ENCODE measurements at regions not wholly inside any gene's neighbourhood (a gene's known extent, or its start where the extent isn't known, plus 50 kb on each side); places are given as distances from the start of the nearest gene placed in this dataset.

- H3K36me3 ChIP-seq (ENCODE audit: insufficient read depth, low read length): no peaks in the 10 kb centered on the region
- no peak for TF ChIP-seq CTCF (IDR thresholded peaks at IDR 0.05)
Measured at GRCh38 chr1:209029737-209030136, 553.8 kb upstream of the CAMK1G start.

GRCh38 chr1:209030454-209031167 is 552.9 kb upstream of the CAMK1G start:
- DNase-seq: no peak
- H3K4me1 Mint-ChIP-seq (ENCODE audit: low read depth): no peaks in the 10 kb centered on the region
- no peaks in the 10 kb centered on the region for H3K36me3 Mint-ChIP-seq (ENCODE audit: low read depth)
- H3K27ac Mint-ChIP-seq: no peak overlapping the region
- intact Hi-C loops (cut with DNase I, micrococcal nuclease): no loop called here
- Histone ChIP-seq H3K4me3 (ENCODE audit: low read length) (no peak overlapping the region), H3K27ac (ENCODE audit: low read depth in 1 of 2, low read length in 2 of 2) (no peak overlapping the region), H3K36me3 (ENCODE audit: insufficient read depth, low read length) (no peaks in the 10 kb centered on the region), H3K4me1 (ENCODE audit: insufficient read depth, low read length) (no peaks in the 10 kb centered on the region), H3K27me3 (ENCODE audit: control insufficient read depth in 1 of 2, insufficient read depth in 2 of 2, low read length in 2 of 2) (no peaks in the 10 kb centered on the region), H3K9me3 (ENCODE audit: control insufficient read depth in 1 of 2, insufficient read depth in 1 of 2, low read length in 2 of 2) (no peaks in the 10 kb centered on the region)
- H3K9me3 Mint-ChIP-seq: peaks cover 4% of the 10 kb centered on the region
- ATAC-seq (ENCODE audit: poor library complexity): no peak
- TF ChIP-seq CTCF (IDR thresholded peaks at IDR 0.05): no peak
- peaks cover 39% of the 10 kb centered on the region for H3K27me3 Mint-ChIP-seq
- H3K4me3 Mint-ChIP-seq: no peak overlapping the region
- ChIA-PET POLR2A (no interaction called here), CTCF (no interaction called here)

More at GRCh38 chr1:209029737-209030136, 553.8 kb upstream of the CAMK1G start:
- Mint-ChIP-seq H3K4me3 (no peak overlapping the region), H3K36me3 (ENCODE audit: low read depth) (no peaks in the 10 kb centered on the region), H3K27me3 (peaks cover 39% of the 10 kb centered on the region), H3K9me3 (peaks cover 4% of the 10 kb centered on the region), H3K4me1 (ENCODE audit: low read depth) (no peaks in the 10 kb centered on the region), H3K27ac (no peak overlapping the region)
- intact Hi-C loops (cut with DNase I, micrococcal nuclease): no loop called here
- Histone ChIP-seq H3K4me1 (ENCODE audit: insufficient read depth, low read length) (no peaks in the 10 kb centered on the region), H3K27ac (ENCODE audit: low read depth in 1 of 2, low read length in 2 of 2) (no peak overlapping the region), H3K27me3 (ENCODE audit: control insufficient read depth in 1 of 2, insufficient read depth in 2 of 2, low read length in 2 of 2) (no peaks in the 10 kb centered on the region), H3K4me3 (ENCODE audit: low read length) (no peak overlapping the region), H3K9me3 (ENCODE audit: control insufficient read depth in 1 of 2, insufficient read depth in 1 of 2, low read length in 2 of 2) (no peaks in the 10 kb centered on the region)
- CTCF ChIA-PET: no interaction called here
- no peak for DNase-seq
- POLR2A ChIA-PET: no interaction called here
- no peak for ATAC-seq (ENCODE audit: poor library complexity)

DNA sequence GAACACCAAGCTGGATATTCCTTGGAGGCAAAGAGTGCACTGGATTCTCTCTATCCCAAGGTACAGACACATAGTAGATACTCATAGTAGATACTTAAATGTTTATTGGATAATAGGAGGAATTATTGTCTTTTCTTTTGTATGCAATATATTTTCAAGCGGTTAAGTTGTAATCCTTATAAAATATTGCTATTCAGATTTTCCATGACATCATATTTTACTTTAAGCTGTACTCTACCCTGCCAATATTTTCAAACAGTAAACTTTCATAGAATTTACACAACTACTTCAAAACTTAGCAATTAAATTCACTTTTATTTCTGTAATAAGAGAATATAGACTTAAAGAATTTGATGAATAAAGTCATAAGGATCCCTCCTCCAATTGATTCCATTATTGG is 546.5 kb upstream of the CAMK1G start:
- DNase-seq: no peak
- H3K4me3 ChIP-seq (ENCODE audit: low read length): no peak overlapping the region
- H3K36me3 ChIP-seq (ENCODE audit: insufficient read depth, low read length): no peaks in the 10 kb centered on the region
- ChIA-PET POLR2A (no interaction called here), CTCF (no interaction called here)
- TF ChIP-seq CTCF (IDR thresholded peaks at IDR 0.05): no peak
- no peaks in the 10 kb centered on the region for H3K36me3 Mint-ChIP-seq (ENCODE audit: low read depth)
- no peak for ATAC-seq (ENCODE audit: poor library complexity)
- intact Hi-C loops (cut with DNase I, micrococcal nuclease): no loop called here
- H3K27me3 Mint-ChIP-seq: peaks cover 21% of the 10 kb centered on the region
- H3K27ac ChIP-seq (ENCODE audit: low read depth in 1 of 2, low read length in 2 of 2): no peak overlapping the region
- H3K27me3 ChIP-seq (ENCODE audit: control insufficient read depth in 1 of 2, insufficient read depth in 2 of 2, low read length in 2 of 2): peaks cover 0 to 2% of the 10 kb centered on the region in 2 experiments
- H3K9me3 ChIP-seq (ENCODE audit: control insufficient read depth in 1 of 2, insufficient read depth in 1 of 2, low read length in 2 of 2): no peaks in the 10 kb centered on the region
- peaks cover 3% of the 10 kb centered on the region for H3K9me3 Mint-ChIP-seq
- no peaks in the 10 kb centered on the region for H3K4me1 Mint-ChIP-seq (ENCODE audit: low read depth)
- H3K4me1 ChIP-seq (ENCODE audit: insufficient read depth, low read length): no peaks in the 10 kb centered on the region
- no peak overlapping the region for H3K4me3 Mint-ChIP-seq
- H3K27ac Mint-ChIP-seq: no peak overlapping the region
